ENCODE measurements at regions not wholly inside any gene's neighbourhood (a gene's known extent, or its start where the extent isn't known, plus 50 kb on each side); places are given as distances from the start of the nearest gene placed in this dataset.

DNA sequence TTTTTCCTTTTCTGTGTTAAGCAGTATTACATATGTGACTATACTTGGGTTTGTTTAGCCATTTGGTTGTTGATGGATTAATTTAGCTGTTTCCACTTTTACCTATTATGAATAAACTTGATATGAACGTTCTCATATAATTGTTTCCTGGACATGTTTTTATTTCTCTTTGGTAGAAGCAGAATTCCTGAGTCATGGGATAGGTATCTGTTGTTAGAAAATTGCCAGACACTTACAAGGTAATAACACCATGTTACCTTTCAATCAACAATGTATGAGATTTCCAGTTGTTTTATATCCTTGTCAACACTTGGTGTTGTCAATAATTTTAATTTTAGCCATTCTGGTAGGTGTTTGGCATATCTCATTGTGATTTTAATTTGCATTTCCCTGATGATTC is 475.4 kb downstream of the IGSF11 start:
- H3K4me1 Mint-ChIP-seq (ENCODE audit: low read depth in 2 of 2) = no peaks in the 10 kb centered on the region
- peaks cover 5% of the 10 kb centered on the region for H3K36me3 Mint-ChIP-seq

DNA sequence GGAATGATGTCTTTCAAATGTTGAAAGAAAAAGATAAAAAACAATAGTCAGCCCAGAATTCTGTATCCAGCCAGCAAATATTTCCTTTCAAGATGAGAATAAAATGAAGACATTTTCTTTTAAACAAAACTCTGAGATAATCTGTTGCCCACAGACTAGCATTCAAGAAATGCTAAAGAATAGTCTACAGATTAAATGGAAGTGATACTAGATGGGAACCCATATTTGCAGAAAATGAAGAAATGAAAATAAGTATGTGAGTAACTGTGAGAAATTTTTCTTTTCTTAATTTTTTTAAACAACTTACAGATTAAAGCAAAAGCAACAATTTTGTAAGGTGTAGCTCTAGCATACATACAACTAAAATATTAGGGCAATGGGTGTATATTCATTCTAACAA is 469.8 kb downstream of the IGSF11 start:
- peaks cover 12% of the 10 kb centered on the region for H3K36me3 Mint-ChIP-seq
- no peak overlapping the region for H3K4me3 Mint-ChIP-seq
- H3K9me3 Mint-ChIP-seq = peaks cover 42% of the 10 kb centered on the region
- ATAC-seq = no peak
- H3K27ac Mint-ChIP-seq = no peak overlapping the region
- H3K27me3 Mint-ChIP-seq = no peaks in the 10 kb centered on the region
- DNase-seq (ENCODE audit: low spot score) = no peak
- no peaks in the 10 kb centered on the region for H3K4me1 Mint-ChIP-seq (ENCODE audit: low read depth in 2 of 2)

More for the DNA sequence above, 475.4 kb downstream of the IGSF11 start:
- no peaks in the 10 kb centered on the region for H3K27me3 Mint-ChIP-seq
- DNase-seq (ENCODE audit: low spot score) (no peak), ATAC-seq (no peak)
- no peak overlapping the region for H3K27ac Mint-ChIP-seq
- H3K4me3 Mint-ChIP-seq = no peak overlapping the region
- peaks cover 25% of the 10 kb centered on the region for H3K9me3 Mint-ChIP-seq

GRCh38 chr3:118573912-118574311 is 460.7 kb downstream of the IGSF11 start:
- Mint-ChIP-seq H3K27me3 (no peaks in the 10 kb centered on the region), H3K27ac (no peak overlapping the region), H3K36me3 (peaks cover 3% of the 10 kb centered on the region), H3K4me3 (no peak overlapping the region), H3K9me3 (peaks cover 23% of the 10 kb centered on the region), H3K4me1 (ENCODE audit: low read depth in 2 of 2) (no peaks in the 10 kb centered on the region)
- ATAC-seq (no peak), DNase-seq (ENCODE audit: low spot score) (no peak)

DNA sequence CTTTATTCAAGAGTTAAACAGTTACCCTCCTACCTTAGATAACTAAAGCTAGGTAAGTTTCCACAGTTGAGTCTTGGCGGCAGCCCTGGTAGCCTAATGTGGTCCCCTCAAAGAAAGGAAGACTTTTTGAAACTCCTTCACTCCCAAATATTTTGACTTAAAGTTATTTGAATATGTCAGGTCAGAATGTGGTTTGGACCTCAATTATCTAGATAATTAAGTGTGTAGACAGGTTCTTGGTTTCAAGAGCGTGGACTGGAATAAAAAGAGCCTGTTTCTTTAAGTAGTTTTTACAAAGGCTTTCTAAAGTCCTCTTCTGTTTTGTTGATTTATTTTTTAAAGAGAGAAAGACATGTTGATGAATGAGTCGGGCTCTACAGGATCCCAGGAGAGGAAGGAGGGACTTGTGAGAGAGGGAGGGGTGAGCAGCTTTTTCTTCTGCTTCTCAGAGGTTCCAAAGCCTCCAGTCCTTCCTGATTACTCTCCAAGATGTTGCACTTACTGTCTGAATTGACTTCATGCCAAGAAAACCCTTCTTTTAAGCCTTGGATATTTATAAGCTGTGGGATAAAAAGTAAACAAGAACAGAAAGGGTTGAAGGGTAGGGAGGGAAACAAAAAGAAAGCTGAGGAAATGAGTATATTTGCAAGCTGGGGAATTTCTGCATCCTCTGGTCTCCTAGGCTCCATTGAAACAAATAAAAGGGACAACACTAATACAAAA is 457.4 kb downstream of the IGSF11 start:
- H3K27ac Mint-ChIP-seq = no peak overlapping the region
- no peaks in the 10 kb centered on the region for H3K4me1 Mint-ChIP-seq (ENCODE audit: low read depth in 2 of 2)
- no peak overlapping the region for H3K4me3 Mint-ChIP-seq
- no peaks in the 10 kb centered on the region for H3K36me3 Mint-ChIP-seq
- H3K27me3 Mint-ChIP-seq = no peaks in the 10 kb centered on the region
- no peak for ATAC-seq
- H3K9me3 Mint-ChIP-seq = peaks cover 16% of the 10 kb centered on the region
- DNase-seq (ENCODE audit: low spot score) = no peak

DNA sequence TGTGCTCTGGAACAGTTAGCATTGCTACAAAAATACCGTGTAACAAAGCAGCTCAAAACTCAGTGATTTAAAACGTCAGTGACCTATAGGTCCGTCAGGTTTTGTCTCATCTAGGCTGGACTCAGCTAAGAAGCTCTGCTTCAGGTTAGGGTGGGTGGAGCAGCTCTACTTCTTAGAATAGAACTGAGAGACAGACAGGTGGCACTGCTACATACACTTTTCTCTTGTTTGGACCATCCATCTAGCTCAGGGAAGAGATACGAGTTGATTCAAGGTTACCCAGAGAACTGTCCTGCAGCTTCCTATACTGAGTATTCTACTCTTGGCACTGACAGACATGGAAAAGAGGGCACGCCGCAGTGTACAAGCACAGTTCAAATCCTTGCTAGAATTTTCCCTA is 456.1 kb downstream of the IGSF11 start:
- Mint-ChIP-seq H3K4me1 (ENCODE audit: low read depth in 2 of 2) (no peaks in the 10 kb centered on the region), H3K4me3 (no peak overlapping the region), H3K36me3 (no peaks in the 10 kb centered on the region), H3K27ac (no peak overlapping the region), H3K9me3 (peaks cover 16% of the 10 kb centered on the region), H3K27me3 (no peaks in the 10 kb centered on the region)
- no peak for DNase-seq (ENCODE audit: low spot score)
- no peak for ATAC-seq

DNA sequence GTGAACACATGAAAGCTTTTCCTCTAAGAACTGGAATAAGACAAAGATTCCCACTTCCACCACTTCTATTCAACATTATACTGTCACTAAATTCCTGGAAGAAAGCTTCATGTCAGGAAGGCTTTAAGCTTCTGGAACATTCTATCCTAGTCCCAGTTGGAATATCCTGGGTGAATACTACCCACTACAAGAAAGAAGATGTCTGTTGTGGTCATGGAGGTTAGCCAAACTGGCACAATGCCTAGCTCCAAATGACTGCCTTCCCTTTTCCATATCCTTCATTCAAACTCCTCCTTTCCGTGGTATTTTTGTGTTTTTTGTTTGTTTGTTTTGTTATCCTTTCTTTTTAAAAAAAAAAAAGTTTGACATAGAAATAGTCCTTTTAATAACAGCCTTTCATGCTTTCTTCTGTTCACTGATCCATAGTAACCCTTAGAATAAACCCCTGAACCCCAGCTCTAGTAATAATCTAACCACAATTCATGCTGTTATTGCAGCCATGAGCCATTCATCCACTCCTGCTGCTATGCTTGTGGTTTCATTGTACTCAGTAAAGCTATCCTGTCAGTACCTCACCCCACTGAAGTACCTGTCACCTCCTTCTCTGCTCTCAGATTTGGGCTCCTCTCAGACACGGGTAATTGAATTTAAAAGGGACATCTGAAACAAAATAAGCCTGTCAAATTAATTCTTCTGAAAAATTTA is 447.5 kb downstream of the IGSF11 start:
- DNase-seq (ENCODE audit: low spot score) (no peak), ATAC-seq (no peak)
- Mint-ChIP-seq H3K27me3 (no peaks in the 10 kb centered on the region), H3K9me3 (peaks cover 6% of the 10 kb centered on the region), H3K4me1 (ENCODE audit: low read depth in 2 of 2) (no peaks in the 10 kb centered on the region), H3K27ac (no peak overlapping the region), H3K4me3 (no peak overlapping the region), H3K36me3 (no peaks in the 10 kb centered on the region)

DNA sequence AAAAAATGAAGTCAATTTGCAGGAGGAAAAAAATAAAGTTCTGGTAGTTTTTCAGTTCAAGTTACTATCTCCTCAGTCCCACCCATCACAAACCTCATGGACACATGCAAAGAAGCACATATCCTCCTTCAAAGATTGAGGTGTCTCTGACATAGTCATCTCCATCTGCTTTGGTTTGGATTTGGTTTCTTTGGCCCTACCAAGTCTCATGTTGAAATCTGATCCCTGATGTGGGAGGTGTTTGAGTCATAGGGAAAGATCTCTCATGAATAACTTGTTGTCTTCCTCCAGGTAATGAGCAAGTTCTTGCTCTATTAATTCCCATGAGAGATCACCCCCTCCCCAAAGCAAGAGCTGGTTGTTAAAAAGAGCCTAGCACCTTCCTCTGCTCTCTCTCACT is 446.8 kb downstream of the IGSF11 start:
- no peak overlapping the region for H3K4me3 Mint-ChIP-seq
- no peaks in the 10 kb centered on the region for H3K4me1 Mint-ChIP-seq (ENCODE audit: low read depth in 2 of 2)
- DNase-seq (ENCODE audit: low spot score) (no peak), ATAC-seq (no peak)
- no peak overlapping the region for H3K27ac Mint-ChIP-seq
- H3K9me3 Mint-ChIP-seq = peaks cover 6% of the 10 kb centered on the region
- H3K36me3 Mint-ChIP-seq = no peaks in the 10 kb centered on the region
- H3K27me3 Mint-ChIP-seq = no peaks in the 10 kb centered on the region

DNA sequence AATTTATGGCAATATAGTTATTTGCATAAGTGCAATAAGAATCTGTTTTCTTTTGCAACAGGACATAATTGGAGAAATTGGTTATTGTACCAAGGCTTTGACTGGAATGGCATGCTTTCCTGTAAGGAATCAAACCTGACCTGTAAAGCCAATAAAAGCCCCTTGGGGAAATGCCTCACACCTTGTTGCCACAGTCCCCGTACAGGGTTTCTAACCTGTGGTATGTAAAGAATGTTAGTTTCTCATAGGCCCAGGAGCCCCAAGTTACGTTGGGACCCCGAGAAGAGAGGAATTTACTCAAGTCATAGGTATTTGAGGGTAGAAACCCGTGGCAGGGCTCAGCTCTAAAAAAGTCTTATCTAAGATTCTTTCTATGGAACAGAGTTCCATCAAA is 441.4 kb downstream of the IGSF11 start:
- no peaks in the 10 kb centered on the region for H3K27me3 Mint-ChIP-seq
- ATAC-seq = no peak
- no peak for DNase-seq (ENCODE audit: low spot score)
- no peak overlapping the region for H3K4me3 Mint-ChIP-seq
- peaks cover 21% of the 10 kb centered on the region for H3K9me3 Mint-ChIP-seq
- H3K4me1 Mint-ChIP-seq (ENCODE audit: low read depth in 2 of 2) = no peaks in the 10 kb centered on the region
- H3K36me3 Mint-ChIP-seq = no peaks in the 10 kb centered on the region
- no peak overlapping the region for H3K27ac Mint-ChIP-seq

DNA sequence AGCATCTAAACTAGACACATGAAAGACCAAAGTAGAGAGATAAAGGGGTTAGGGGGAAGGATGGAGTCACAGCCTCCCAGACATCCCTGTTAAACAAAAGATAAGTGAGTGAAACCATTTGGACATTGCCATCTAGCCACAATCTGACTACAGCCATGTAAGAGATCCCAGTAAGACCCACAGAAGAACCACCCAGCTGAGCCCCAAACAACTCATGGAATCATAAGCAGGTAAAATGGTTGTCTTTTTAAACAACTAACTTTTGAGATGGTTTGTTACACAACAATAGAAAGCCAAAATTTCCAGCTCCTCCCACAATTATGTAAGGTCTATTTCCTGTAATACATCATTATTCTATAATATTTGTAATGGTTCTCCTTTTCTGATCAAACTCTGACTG is 437.5 kb downstream of the IGSF11 start:
- H3K4me1 Mint-ChIP-seq (ENCODE audit: low read depth in 2 of 2) = no peaks in the 10 kb centered on the region
- no peak overlapping the region for H3K4me3 Mint-ChIP-seq
- H3K9me3 Mint-ChIP-seq = peaks cover 15% of the 10 kb centered on the region
- no peak for DNase-seq (ENCODE audit: low spot score)
- H3K27ac Mint-ChIP-seq = no peak overlapping the region
- no peak for ATAC-seq
- no peaks in the 10 kb centered on the region for H3K27me3 Mint-ChIP-seq
- no peaks in the 10 kb centered on the region for H3K36me3 Mint-ChIP-seq

DNA sequence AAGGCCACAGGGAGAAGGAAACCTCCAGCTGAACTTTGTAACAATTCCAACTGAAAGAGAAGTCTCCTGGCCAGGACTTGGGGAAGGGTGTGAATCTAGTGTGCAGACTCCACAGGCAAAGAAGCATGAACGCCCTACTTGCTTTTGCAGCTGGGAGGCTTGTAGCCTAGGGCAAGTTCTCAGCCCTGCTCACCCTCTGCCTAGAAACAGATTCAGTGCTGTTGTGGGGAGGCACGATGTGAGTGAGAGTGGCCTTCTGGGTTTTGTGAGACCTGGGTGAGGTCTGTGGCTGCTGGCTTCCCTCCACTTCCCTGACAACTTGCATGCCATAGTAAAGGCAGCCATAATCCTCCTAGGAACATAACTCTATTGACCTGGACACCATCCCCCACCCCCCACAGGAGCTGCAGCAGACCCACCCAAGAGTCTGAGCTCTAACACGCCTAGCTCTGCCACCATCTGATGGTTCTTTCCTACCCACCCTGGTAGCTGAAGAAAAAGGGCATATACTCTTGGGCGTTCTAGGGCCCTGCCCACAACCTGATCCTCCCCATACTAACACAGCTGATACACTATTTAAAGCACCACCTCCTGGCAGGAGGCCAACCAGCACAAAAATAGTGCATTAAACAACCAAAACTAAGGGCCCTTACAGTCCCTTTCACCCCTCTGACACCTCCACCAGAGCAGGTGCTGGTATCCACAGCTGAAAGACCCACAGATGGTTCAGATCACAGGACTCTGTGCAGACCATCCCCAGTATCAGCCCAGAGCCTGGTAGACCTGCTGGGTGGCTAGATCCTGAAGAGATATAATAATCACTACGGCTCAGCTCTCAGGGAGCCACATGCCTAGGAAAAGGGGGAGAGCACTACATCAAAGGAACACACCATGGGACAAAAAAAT is 426.5 kb downstream of the IGSF11 start:
- H3K27me3 Mint-ChIP-seq = no peaks in the 10 kb centered on the region
- H3K4me1 Mint-ChIP-seq (ENCODE audit: low read depth in 2 of 2) = no peaks in the 10 kb centered on the region
- ATAC-seq = no peak
- no peak overlapping the region for H3K4me3 Mint-ChIP-seq
- no peak overlapping the region for H3K27ac Mint-ChIP-seq
- peaks cover 13% of the 10 kb centered on the region for H3K9me3 Mint-ChIP-seq
- DNase-seq (ENCODE audit: low spot score) = no peak
- H3K36me3 Mint-ChIP-seq = peaks cover 4% of the 10 kb centered on the region

- no peaks in the 10 kb centered on the region for H3K27me3 Mint-ChIP-seq
- H3K36me3 Mint-ChIP-seq = no peaks in the 10 kb centered on the region
- DNase-seq (ENCODE audit: low spot score) (no peak), ATAC-seq (no peak)
- no peaks in the 10 kb centered on the region for H3K9me3 Mint-ChIP-seq
- no peaks in the 10 kb centered on the region for H3K4me1 Mint-ChIP-seq (ENCODE audit: low read depth in 2 of 2)
- no peak overlapping the region for H3K4me3 Mint-ChIP-seq
- no peak overlapping the region for H3K27ac Mint-ChIP-seq
These were observed 416.2 kb downstream of the IGSF11 start for GRCh38 chr3:118618247-118619040.

GRCh38 chr3:118626453-118626852 is 408.2 kb downstream of the IGSF11 start:
- no peaks in the 10 kb centered on the region for H3K27me3 Mint-ChIP-seq
- no peaks in the 10 kb centered on the region for H3K36me3 Mint-ChIP-seq
- ATAC-seq (no peak), DNase-seq (ENCODE audit: low spot score) (no peak)
- H3K27ac Mint-ChIP-seq = no peak overlapping the region
- H3K4me1 Mint-ChIP-seq (ENCODE audit: low read depth in 2 of 2) = no peaks in the 10 kb centered on the region
- peaks cover 7% of the 10 kb centered on the region for H3K9me3 Mint-ChIP-seq
- H3K4me3 Mint-ChIP-seq = no peak overlapping the region

DNA sequence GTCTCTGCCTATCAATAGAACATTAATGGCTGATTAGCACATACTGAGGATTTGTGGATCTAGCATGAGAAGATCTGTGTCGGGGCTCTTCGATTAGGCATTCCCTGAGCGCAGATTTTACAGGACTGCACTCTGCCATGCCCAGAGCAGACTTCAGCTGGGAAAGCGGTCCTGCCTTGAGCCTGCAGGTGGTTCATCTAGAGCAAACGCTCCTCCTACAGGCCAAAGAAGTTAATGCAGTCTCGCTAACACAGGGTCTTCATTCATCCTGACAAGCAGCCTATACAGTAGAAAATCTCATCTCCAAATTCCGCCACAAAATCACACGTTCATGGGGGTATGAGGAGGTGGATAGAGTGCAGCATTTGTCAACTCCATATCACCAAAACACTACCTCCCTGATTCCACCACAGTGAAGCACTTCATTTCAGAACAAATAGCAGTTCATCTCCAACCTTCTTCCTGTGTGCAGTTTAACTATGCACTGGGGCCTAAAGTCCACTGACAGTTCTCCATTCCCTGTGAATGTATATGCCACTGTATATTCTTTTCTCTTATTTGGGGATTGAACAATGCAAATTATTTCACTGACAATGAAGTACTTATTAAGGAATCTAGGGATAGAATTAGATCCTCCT is 405.8 kb downstream of the IGSF11 start:
- no peaks in the 10 kb centered on the region for H3K4me1 Mint-ChIP-seq (ENCODE audit: low read depth in 2 of 2)
- H3K27ac Mint-ChIP-seq = no peak overlapping the region
- H3K9me3 Mint-ChIP-seq = peaks cover 7% of the 10 kb centered on the region
- ATAC-seq (no peak), DNase-seq (ENCODE audit: low spot score) (no peak)
- H3K36me3 Mint-ChIP-seq = no peaks in the 10 kb centered on the region
- no peaks in the 10 kb centered on the region for H3K27me3 Mint-ChIP-seq
- H3K4me3 Mint-ChIP-seq = no peak overlapping the region
